Spinal cord (tissue), 9 donors: ENCODE measurements at regions not wholly inside any gene's neighbourhood (a gene's known extent, or its start where the extent isn't known, plus 50 kb on each side); places are given as distances from the start of the nearest gene placed in this dataset.

Experiments
- DNase-seq, 6 donors: peaks; one replicate each; pipeline versions ENCODE4 v3.0.0 to v3.0.0-alpha.2; 2013 to 2015; ENCODE audit warnings: low spot score in 6 of 6, low read depth in 4 of 6
- H3K27ac ChIP-seq: one replicate; pipeline ENCODE4 v1.5.1; 2013; ENCODE audit warnings: low read depth, low read length, control low read depth
- H3K27me3 ChIP-seq: one replicate; pipeline ENCODE4 v1.6.1; 2013; ENCODE audit warnings: low read length; ENCODE audit not compliant: control insufficient read depth, insufficient read depth
- H3K36me3 ChIP-seq: one replicate; pipeline ENCODE4 v1.6.1; 2013; ENCODE audit warnings: low read length; ENCODE audit not compliant: control insufficient read depth, insufficient read depth
- H3K4me1 ChIP-seq: one replicate; pipeline ENCODE4 v1.6.1; 2013; ENCODE audit warnings: low read length; ENCODE audit not compliant: control insufficient read depth, insufficient read depth
- H3K4me3 ChIP-seq: one replicate; pipeline ENCODE4 v1.5.1; 2013; ENCODE audit warnings: low read depth, low read length, control low read depth
- H3K9me3 ChIP-seq: one replicate; pipeline ENCODE4 v1.6.1; 2013; ENCODE audit warnings: low read length; ENCODE audit not compliant: control insufficient read depth, insufficient read depth
- WGBS: methylation state at CpG from one replicate; pipeline ENCODE4 v1.1.5; 2013; ENCODE audit warnings: missing lambda C conversion rate; ENCODE audit not compliant: insufficient coverage; 5-methylcytosine and 5-hydroxymethylcytosine counted together
- donor health status: healthy.

GRCh38 chr12:47562201-47562600 lies 143.6 kb downstream of the RPAP3 start:
- H3K4me1 ChIP-seq, result peaks cover 1% of the 10 kb centered on the region
- no peaks in the 10 kb centered on the region for H3K27me3 ChIP-seq
- DNase-seq, result no peak
- no CpG with 5 or more reads among the region's 3 CpGs for WGBS
- no peak overlapping the region for H3K4me3 ChIP-seq
- no peaks in the 10 kb centered on the region for H3K36me3 ChIP-seq
- no peak overlapping the region for H3K27ac ChIP-seq
- no peaks in the 10 kb centered on the region for H3K9me3 ChIP-seq

- DNase-seq, result no peak
- Histone ChIP-seq H3K9me3 (no peaks in the 10 kb centered on the region), H3K27me3 (no peaks in the 10 kb centered on the region), H3K4me1 (no peaks in the 10 kb centered on the region), H3K4me3 (no peak overlapping the region), H3K27ac (no peak overlapping the region), H3K36me3 (no peaks in the 10 kb centered on the region)
- 91% methylated on average over 2 of the region's 2 CpGs for WGBS
Measured at GRCh38 chr12:47561746-47562145, 144.1 kb downstream of the RPAP3 start.

- DNase-seq, result no peak
- Histone ChIP-seq H3K27me3 (no peaks in the 10 kb centered on the region), H3K4me3 (no peak overlapping the region), H3K27ac (no peak overlapping the region), H3K4me1 (no peaks in the 10 kb centered on the region), H3K36me3 (no peaks in the 10 kb centered on the region), H3K9me3 (no peaks in the 10 kb centered on the region)
- WGBS, result no CpG with 5 or more reads among the region's 2 CpGs
Measured at GRCh38 chr12:47560415-47560814, 145.4 kb downstream of the RPAP3 start.

GRCh38 chr12:47558625-47559345 lies 147.0 kb downstream of the RPAP3 start:
- no peak for DNase-seq
- Histone ChIP-seq H3K36me3 (no peaks in the 10 kb centered on the region), H3K4me1 (no peaks in the 10 kb centered on the region), H3K4me3 (no peak overlapping the region), H3K27me3 (no peaks in the 10 kb centered on the region), H3K9me3 (no peaks in the 10 kb centered on the region), H3K27ac (no peak overlapping the region)
- 75% methylated on average over 3 of the region's 5 CpGs for WGBS

GRCh38 chr12:47557386-47557785 lies 148.4 kb downstream of the RPAP3 start:
- no peak overlapping the region for H3K4me3 ChIP-seq
- no peaks in the 10 kb centered on the region for H3K4me1 ChIP-seq
- H3K36me3 ChIP-seq, result no peaks in the 10 kb centered on the region
- H3K27ac ChIP-seq, result peak overlapping the region; percentile 63
- no peaks in the 10 kb centered on the region for H3K27me3 ChIP-seq
- peaks cover 4% of the 10 kb centered on the region for H3K9me3 ChIP-seq
- 31% methylated on average over 2 of the region's 5 CpGs for WGBS
- peak in 2 of 6 donors; percentile 78 to 89 for DNase-seq

- H3K4me3 ChIP-seq, result no peak overlapping the region
- H3K27ac ChIP-seq, result peak overlapping the region; percentile 2
- WGBS, result 33% methylated on average over 1 of the region's 4 CpGs
- no peaks in the 10 kb centered on the region for H3K36me3 ChIP-seq
- peak in 2 of 6 donors; percentile 51 to 63 for DNase-seq
- no peaks in the 10 kb centered on the region for H3K4me1 ChIP-seq
- no peaks in the 10 kb centered on the region for H3K27me3 ChIP-seq
- peaks cover 4% of the 10 kb centered on the region for H3K9me3 ChIP-seq
Measured at GRCh38 chr12:47556261-47557030, 149.4 kb downstream of the RPAP3 start.

- no peak for DNase-seq
- H3K27ac ChIP-seq, result no peak overlapping the region
Measured at GRCh38 chr12:47554046-47554653, 151.7 kb downstream of the RPAP3 start.

GRCh38 chr12:47553266-47553665 lies 152.6 kb downstream of the RPAP3 start:
- Histone ChIP-seq H3K36me3 (no peaks in the 10 kb centered on the region), H3K27ac (no peak overlapping the region), H3K9me3 (peaks cover 4% of the 10 kb centered on the region), H3K27me3 (no peaks in the 10 kb centered on the region), H3K4me3 (no peak overlapping the region), H3K4me1 (no peaks in the 10 kb centered on the region)
- no peak for DNase-seq
- 95% methylated on average over 2 of the region's 3 CpGs for WGBS

More at GRCh38 chr12:47554046-47554653, 151.7 kb downstream of the RPAP3 start:
- WGBS, result no CpG with 5 or more reads among the region's 3 CpGs
- H3K9me3 ChIP-seq, result peaks cover 4% of the 10 kb centered on the region
- no peaks in the 10 kb centered on the region for H3K27me3 ChIP-seq
- H3K4me3 ChIP-seq, result no peak overlapping the region
- H3K4me1 ChIP-seq, result no peaks in the 10 kb centered on the region
- H3K36me3 ChIP-seq, result no peaks in the 10 kb centered on the region

GRCh38 chr12:47551426-47551851 lies 154.4 kb downstream of the RPAP3 start:
- H3K9me3 ChIP-seq, result peaks cover 4% of the 10 kb centered on the region
- no peaks in the 10 kb centered on the region for H3K36me3 ChIP-seq
- DNase-seq, result peak in 1 of 6 donors; percentile 25
- no peaks in the 10 kb centered on the region for H3K4me1 ChIP-seq
- WGBS, result 60% methylated on average over 2 of the region's 3 CpGs
- H3K27me3 ChIP-seq, result no peaks in the 10 kb centered on the region
- H3K4me3 ChIP-seq, result no peak overlapping the region
- H3K27ac ChIP-seq, result no peak overlapping the region
